Suprapubic skin (tissue), 3 donors: ENCODE measurements at regions not wholly inside any gene's neighbourhood (a gene's known extent, or its start where the extent isn't known, plus 50 kb on each side); places are given as distances from the start of the nearest gene placed in this dataset.

ENCODE experiments used
- POLR2AphosphoS5 ChIP-seq, 3 donors: sonication (generic); formaldehyde crosslinking; IDR thresholded peaks; one replicate each; pipeline ENCODE4 v1.6.1; 2017; ENCODE audit warnings: antibody characterized with exemption in 3 of 3
- TF ChIP-seq, protein P1 (sequence below), 2 donors: fragments of 200-600 bp in 1 of 2; fragments of 450-650 bp in 1 of 2; sonication (generic) in 1 of 2; IDR thresholded peaks; one replicate each; pipeline ENCODE4 v1.5.1; 2016 to 2019; ENCODE audit warnings: antibody characterized with exemption in 2 of 2, mild to moderate bottlenecking in 1 of 2, moderate library complexity in 1 of 2

DNA sequence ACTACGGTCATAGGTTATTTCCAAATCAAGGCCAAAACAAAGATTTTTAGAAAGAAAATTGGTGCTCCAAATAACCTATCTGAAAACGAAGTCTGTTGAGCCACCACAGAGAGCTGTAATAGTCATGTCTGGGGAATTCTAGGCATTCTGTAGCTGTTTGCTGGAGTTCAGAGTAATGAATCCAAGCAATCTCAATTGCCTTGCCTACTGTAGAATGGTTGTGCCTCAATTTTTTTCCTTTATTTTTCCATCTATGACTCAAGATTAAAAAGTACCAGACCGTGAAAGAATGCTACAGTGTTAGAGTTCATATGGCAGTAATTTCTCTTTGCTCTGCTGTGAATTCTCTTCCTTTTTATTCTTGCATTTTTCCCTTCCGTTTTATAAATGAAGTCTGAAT, 1007.2 kb upstream of the ALCAM start:
- TF ChIP-seq POLR2AphosphoS5 (IDR thresholded peaks at IDR 0.05) = no peak
- TF ChIP-seq, protein P1, sequence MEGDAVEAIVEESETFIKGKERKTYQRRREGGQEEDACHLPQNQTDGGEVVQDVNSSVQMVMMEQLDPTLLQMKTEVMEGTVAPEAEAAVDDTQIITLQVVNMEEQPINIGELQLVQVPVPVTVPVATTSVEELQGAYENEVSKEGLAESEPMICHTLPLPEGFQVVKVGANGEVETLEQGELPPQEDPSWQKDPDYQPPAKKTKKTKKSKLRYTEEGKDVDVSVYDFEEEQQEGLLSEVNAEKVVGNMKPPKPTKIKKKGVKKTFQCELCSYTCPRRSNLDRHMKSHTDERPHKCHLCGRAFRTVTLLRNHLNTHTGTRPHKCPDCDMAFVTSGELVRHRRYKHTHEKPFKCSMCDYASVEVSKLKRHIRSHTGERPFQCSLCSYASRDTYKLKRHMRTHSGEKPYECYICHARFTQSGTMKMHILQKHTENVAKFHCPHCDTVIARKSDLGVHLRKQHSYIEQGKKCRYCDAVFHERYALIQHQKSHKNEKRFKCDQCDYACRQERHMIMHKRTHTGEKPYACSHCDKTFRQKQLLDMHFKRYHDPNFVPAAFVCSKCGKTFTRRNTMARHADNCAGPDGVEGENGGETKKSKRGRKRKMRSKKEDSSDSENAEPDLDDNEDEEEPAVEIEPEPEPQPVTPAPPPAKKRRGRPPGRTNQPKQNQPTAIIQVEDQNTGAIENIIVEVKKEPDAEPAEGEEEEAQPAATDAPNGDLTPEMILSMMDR (IDR thresholded peaks at IDR 0.05) = no peak
